Mesendoderm (in vitro differentiated cells): ENCODE measurements at regions not wholly inside any gene's neighbourhood (a gene's known extent, or its start where the extent isn't known, plus 50 kb on each side); places are given as distances from the start of the nearest gene placed in this dataset.

Experiments used
- DNase-seq: peaks from one replicate; pipeline ENCODE4 v3.0.0; 2013
- H2AK5ac ChIP-seq: 2 replicates; pipeline ENCODE4 v1.6.1; 2013; ENCODE audit warnings: low read length, inconsistent platforms
- H2BK120ac ChIP-seq: 2 replicates; pipeline ENCODE4 v1.6.1; 2013; ENCODE audit warnings: low read depth, mild to moderate bottlenecking, low read length, moderate library complexity, mixed read lengths
- H2BK15ac ChIP-seq: replicated peaks from 2 replicates; pipeline ENCODE4 v1.6.1; 2013; ENCODE audit warnings: low read depth, mild to moderate bottlenecking, moderate library complexity
- H2BK5ac ChIP-seq: 2 replicates; pipeline ENCODE4 v1.6.1; 2013; ENCODE audit warnings: low read length, inconsistent platforms
- H3K18ac ChIP-seq: 2 replicates; pipeline ENCODE4 v1.6.1; 2013; ENCODE audit warnings: mild to moderate bottlenecking, low read length, mixed read lengths
- H3K23ac ChIP-seq: one replicate; pipeline ENCODE4 v1.6.1; 2013; ENCODE audit warnings: low read length
- H3K27ac ChIP-seq: 2 replicates; pipeline ENCODE4 v1.5.1; 2013; ENCODE audit warnings: low read depth, mild to moderate bottlenecking, inconsistent platforms, low read length, moderate library complexity
- H3K27me3 ChIP-seq: 2 replicates; pipeline ENCODE4 v1.6.1; 2013; ENCODE audit warnings: low read length, control low read depth, mild to moderate bottlenecking, inconsistent platforms; ENCODE audit not compliant: insufficient read depth, poor library complexity
- H3K36me3 ChIP-seq: 2 replicates; pipeline ENCODE4 v1.6.1; 2013; ENCODE audit warnings: low read length, inconsistent platforms; ENCODE audit not compliant: control insufficient read depth, insufficient read depth
- H3K4ac ChIP-seq: one replicate; pipeline ENCODE4 v1.6.1; 2013; ENCODE audit warnings: low read depth, mild to moderate bottlenecking, low read length, moderate library complexity
- H3K4me1 ChIP-seq: 2 replicates; pipeline ENCODE4 v1.6.1; 2013; ENCODE audit warnings: low read depth, low read length, inconsistent platforms; ENCODE audit not compliant: control insufficient read depth
- H3K4me2 ChIP-seq: 2 replicates; pipeline ENCODE4 v1.6.1; 2013; ENCODE audit warnings: low read length
- H3K4me3 ChIP-seq: 2 replicates; pipeline ENCODE4 v1.5.1; 2013; ENCODE audit warnings: mild to moderate bottlenecking, low read length
- H3K56ac ChIP-seq: one replicate; pipeline ENCODE4 v1.6.1; 2013; ENCODE audit warnings: low read length
- H3K79me1 ChIP-seq: 2 replicates; pipeline ENCODE4 v1.6.1; 2013; ENCODE audit warnings: low read length, inconsistent platforms
- H3K79me2 ChIP-seq: 2 replicates; pipeline ENCODE4 v1.6.1; 2013; ENCODE audit warnings: mild to moderate bottlenecking, low read length; ENCODE audit not compliant: control insufficient read depth, insufficient read depth
- H3K9ac ChIP-seq: 2 replicates; pipeline ENCODE4 v1.6.1; 2013; ENCODE audit warnings: low read length, inconsistent platforms
- H4K5ac ChIP-seq: one replicate; pipeline ENCODE4 v1.6.1; 2013; ENCODE audit warnings: low read length
- H4K8ac ChIP-seq: one replicate; pipeline ENCODE4 v1.6.1; 2013; ENCODE audit warnings: low read depth, mild to moderate bottlenecking, control low read depth, low read length, moderate library complexity
- WGBS: extraction: QIAGEN DNeasy Blood & Tissue Kit; methylation state at CpG from one replicate; pipeline ENCODE4 v1.1.7; 2013; ENCODE audit warnings: low lambda C conversion rate, missing lambda C conversion rate; ENCODE audit not compliant: insufficient coverage; ENCODE audit errors: extremely low coverage; 5-methylcytosine and 5-hydroxymethylcytosine counted together

GRCh38 chr5:25339541-25339940 lies 694.8 kb upstream of the CDH10 start:
- Histone ChIP-seq H3K27ac (no peak overlapping the region), H3K79me2 (no peaks in the 10 kb centered on the region), H2AK5ac (no peak overlapping the region), H3K18ac (no peak overlapping the region), H4K8ac (no peak overlapping the region), H4K5ac (no peak overlapping the region), H3K4ac (no peak overlapping the region), H2BK15ac (no peak overlapping the region), H3K4me1 (no peaks in the 10 kb centered on the region), H3K79me1 (no peaks in the 10 kb centered on the region), H3K4me3 (no peak overlapping the region), H3K27me3 (no peaks in the 10 kb centered on the region), H3K9ac (no peak overlapping the region), H2BK5ac (no peak overlapping the region), H2BK120ac (no peak overlapping the region), H3K4me2 (no peak overlapping the region), H3K36me3 (no peaks in the 10 kb centered on the region), H3K23ac (no peak overlapping the region), H3K56ac (no peak overlapping the region)
- DNase-seq = no peak
- no CpG with 5 or more reads among the region's 5 CpGs for WGBS

- no peaks in the 10 kb centered on the region for H3K4me1 ChIP-seq
- H3K27me3 ChIP-seq = no peaks in the 10 kb centered on the region
- no peak overlapping the region for H3K4me3 ChIP-seq
- H2BK15ac ChIP-seq = no peak overlapping the region
- no peak overlapping the region for H2BK5ac ChIP-seq
- H3K4ac ChIP-seq = no peak overlapping the region
- no CpG with 5 or more reads among the region's 6 CpGs for WGBS
- no peak overlapping the region for H2AK5ac ChIP-seq
- H4K8ac ChIP-seq = no peak overlapping the region
- H3K79me1 ChIP-seq = no peaks in the 10 kb centered on the region
- H2BK120ac ChIP-seq = no peak overlapping the region
- H3K4me2 ChIP-seq = no peak overlapping the region
- no peaks in the 10 kb centered on the region for H3K79me2 ChIP-seq
- H3K23ac ChIP-seq = no peak overlapping the region
- H3K27ac ChIP-seq = no peak overlapping the region
- no peak overlapping the region for H3K56ac ChIP-seq
- H3K9ac ChIP-seq = no peak overlapping the region
- no peaks in the 10 kb centered on the region for H3K36me3 ChIP-seq
- no peak overlapping the region for H4K5ac ChIP-seq
- no peak for DNase-seq
- no peak overlapping the region for H3K18ac ChIP-seq
These were observed 689.6 kb upstream of the CDH10 start for GRCh38 chr5:25334350-25334749.

DNA sequence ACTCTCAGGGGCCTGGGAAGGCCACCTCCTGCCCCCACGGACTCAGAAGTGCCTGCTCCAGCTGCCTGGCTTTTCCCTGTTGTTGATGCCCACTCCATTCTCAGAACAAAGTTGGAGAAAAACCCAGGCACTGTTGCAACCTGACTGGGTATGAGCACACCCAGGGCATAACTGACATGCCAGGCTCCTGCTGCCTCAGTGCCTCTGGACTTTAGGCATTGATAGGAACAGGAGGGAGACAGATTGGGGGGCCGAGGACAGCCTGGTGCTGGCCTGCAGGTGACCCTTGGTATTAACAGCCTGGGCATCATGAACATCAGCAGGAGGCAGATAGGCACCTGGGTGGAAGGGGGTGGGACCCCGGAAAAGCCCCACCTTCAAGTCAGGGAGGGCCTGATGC lies 685.9 kb upstream of the CDH10 start:
- no peak for DNase-seq
- Histone ChIP-seq H2BK5ac (no peak overlapping the region), H3K18ac (no peak overlapping the region), H3K36me3 (no peaks in the 10 kb centered on the region), H3K4me3 (no peak overlapping the region), H4K5ac (no peak overlapping the region), H3K79me1 (no peaks in the 10 kb centered on the region), H3K23ac (no peak overlapping the region), H3K27ac (no peak overlapping the region), H3K4ac (no peak overlapping the region), H3K56ac (no peak overlapping the region), H2BK15ac (no peak overlapping the region), H2AK5ac (no peak overlapping the region), H3K9ac (no peak overlapping the region), H3K79me2 (no peaks in the 10 kb centered on the region), H3K27me3 (no peaks in the 10 kb centered on the region), H3K4me2 (no peak overlapping the region), H3K4me1 (no peaks in the 10 kb centered on the region), H2BK120ac (no peak overlapping the region), H4K8ac (no peak overlapping the region)
- no CpG with 5 or more reads among the region's 3 CpGs for WGBS

GRCh38 chr5:25327172-25327571 lies 682.4 kb upstream of the CDH10 start:
- Histone ChIP-seq H3K56ac (no peak overlapping the region), H4K8ac (no peak overlapping the region), H3K79me1 (no peaks in the 10 kb centered on the region), H3K4me2 (no peak overlapping the region), H3K4ac (no peak overlapping the region), H3K4me3 (no peak overlapping the region), H4K5ac (no peak overlapping the region), H3K27ac (no peak overlapping the region), H2BK15ac (no peak overlapping the region), H3K9ac (no peak overlapping the region), H3K27me3 (no peaks in the 10 kb centered on the region), H2AK5ac (no peak overlapping the region), H3K79me2 (no peaks in the 10 kb centered on the region), H3K23ac (no peak overlapping the region), H2BK5ac (no peak overlapping the region), H3K4me1 (no peaks in the 10 kb centered on the region), H3K36me3 (no peaks in the 10 kb centered on the region), H2BK120ac (no peak overlapping the region), H3K18ac (no peak overlapping the region)
- DNase-seq = no peak
- no CpG with 5 or more reads among the region's 2 CpGs for WGBS

- DNase-seq = no peak
- no peak overlapping the region for H3K56ac ChIP-seq
- no peak overlapping the region for H2BK120ac ChIP-seq
- H3K23ac ChIP-seq = no peak overlapping the region
- no peak overlapping the region for H4K8ac ChIP-seq
- H3K4me2 ChIP-seq = no peak overlapping the region
- H3K79me2 ChIP-seq = no peaks in the 10 kb centered on the region
- no peak overlapping the region for H3K18ac ChIP-seq
- no CpG with 5 or more reads among the region's 2 CpGs for WGBS
- no peak overlapping the region for H2BK15ac ChIP-seq
- no peaks in the 10 kb centered on the region for H3K79me1 ChIP-seq
- no peaks in the 10 kb centered on the region for H3K4me1 ChIP-seq
- no peak overlapping the region for H3K9ac ChIP-seq
- no peak overlapping the region for H3K4ac ChIP-seq
- no peaks in the 10 kb centered on the region for H3K36me3 ChIP-seq
- H3K27ac ChIP-seq = no peak overlapping the region
- H2BK5ac ChIP-seq = no peak overlapping the region
- H4K5ac ChIP-seq = no peak overlapping the region
- H3K4me3 ChIP-seq = no peak overlapping the region
- H2AK5ac ChIP-seq = no peak overlapping the region
- H3K27me3 ChIP-seq = no peaks in the 10 kb centered on the region
These were observed 657.1 kb upstream of the CDH10 start for GRCh38 chr5:25301836-25302235.

DNA sequence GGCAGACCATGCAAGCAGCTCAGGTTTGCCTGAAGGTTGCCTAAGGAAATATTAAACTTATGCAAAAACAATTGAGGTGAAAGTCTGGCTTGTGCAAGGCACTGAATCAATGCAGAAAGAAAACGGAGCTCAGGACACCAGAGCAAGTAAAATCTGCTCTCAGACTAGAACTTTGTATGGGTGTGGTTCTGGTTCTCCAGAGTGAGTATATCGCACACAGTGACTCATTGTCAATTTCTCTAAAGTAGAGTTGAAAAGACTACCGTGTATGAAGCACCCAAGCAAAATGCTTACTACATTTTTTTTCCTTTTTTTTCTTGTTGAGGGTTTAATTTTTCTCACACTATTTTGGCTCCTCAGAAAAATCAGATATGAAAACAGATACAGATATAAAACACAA lies 650.3 kb upstream of the CDH10 start:
- WGBS = no CpG with 5 or more reads among the region's 3 CpGs
- no peak overlapping the region for H4K8ac ChIP-seq
- no peak overlapping the region for H3K4ac ChIP-seq
- no peak overlapping the region for H2BK5ac ChIP-seq
- DNase-seq = no peak
- no peak overlapping the region for H2BK15ac ChIP-seq
- H3K56ac ChIP-seq = no peak overlapping the region
- no peaks in the 10 kb centered on the region for H3K27me3 ChIP-seq
- no peaks in the 10 kb centered on the region for H3K79me1 ChIP-seq
- no peak overlapping the region for H2BK120ac ChIP-seq
- H2AK5ac ChIP-seq = no peak overlapping the region
- H3K23ac ChIP-seq = no peak overlapping the region
- no peaks in the 10 kb centered on the region for H3K79me2 ChIP-seq
- H3K36me3 ChIP-seq = no peaks in the 10 kb centered on the region
- H3K18ac ChIP-seq = no peak overlapping the region
- H3K9ac ChIP-seq = no peak overlapping the region
- no peak overlapping the region for H3K4me2 ChIP-seq
- no peak overlapping the region for H3K4me3 ChIP-seq
- H3K4me1 ChIP-seq = no peaks in the 10 kb centered on the region
- no peak overlapping the region for H4K5ac ChIP-seq
- no peak overlapping the region for H3K27ac ChIP-seq
